Aorta (tissue), 5 donors: ENCODE measurements at regions not wholly inside any gene's neighbourhood (a gene's known extent, or its start where the extent isn't known, plus 50 kb on each side); places are given as distances from the start of the nearest gene placed in this dataset.

ENCODE experiments used
- ATAC-seq: fragments of 200-7000 bp; cut with Tn5 transposase; one replicate; pipeline ENCODE4 v1.9.1; 2022; ENCODE audit warnings: moderate library complexity; ENCODE audit not compliant: low FRiP score
- DNase-seq, 2 donors: peaks; one replicate each; pipeline ENCODE4 v3.0.0-alpha.2; 2020
- H3K27ac ChIP-seq, 2 donors: one replicate each; pipeline ENCODE4 v1.5.1; 2013; ENCODE audit warnings: low read length in 2 of 2, mild to moderate bottlenecking in 2 of 2, moderate library complexity in 2 of 2, control low read depth in 1 of 2, inconsistent platforms in 1 of 2, low read depth in 1 of 2
- H3K27me3 ChIP-seq, 2 donors: one replicate each; pipeline ENCODE4 v1.6.1; 2013; ENCODE audit warnings: control low read depth in 1 of 2, low read length in 1 of 2, mild to moderate bottlenecking in 1 of 2, moderate library complexity in 1 of 2; ENCODE audit not compliant: insufficient read depth in 2 of 2, control insufficient read depth in 1 of 2
- H3K36me3 ChIP-seq, 2 donors: one replicate each; pipeline ENCODE4 v1.6.1; 2013; ENCODE audit warnings: control low read depth in 1 of 2, low read length in 1 of 2, mild to moderate bottlenecking in 1 of 2; ENCODE audit not compliant: insufficient read depth in 2 of 2, control insufficient read depth in 1 of 2
- H3K4me1 ChIP-seq, 2 donors: one replicate each; pipeline ENCODE4 v1.6.1; 2013; ENCODE audit warnings: low read length in 2 of 2, control low read depth in 1 of 2, mild to moderate bottlenecking in 1 of 2, moderate library complexity in 1 of 2; ENCODE audit not compliant: insufficient read depth in 2 of 2, control insufficient read depth in 1 of 2
- H3K4me3 ChIP-seq, 2 donors: one replicate each; pipeline ENCODE4 v1.5.1; 2013; ENCODE audit warnings: low read length in 2 of 2, control low read depth in 1 of 2, mild to moderate bottlenecking in 1 of 2
- H3K9me3 ChIP-seq: one replicate; pipeline ENCODE4 v1.6.1; 2013; ENCODE audit warnings: mild to moderate bottlenecking, low read length; ENCODE audit not compliant: control insufficient read depth
- WGBS, 2 donors: extraction: QIAGEN DNeasy Blood & Tissue Kit; methylation state at CpG; one replicate each; pipeline ENCODE4 v1.1.7; 2013; 5-methylcytosine and 5-hydroxymethylcytosine counted together
- intact Hi-C, 2 donors: fragments of 100-400 bp; cut with DNase I; formaldehyde crosslinking; loops; one replicate each; pipeline versions ENCODE4 v1.14.2 to v1.15.0; 2022
- donor health status: healthy with polysubstance abuse.
- donor health status: Bipolar disorder and iron deficiency.
- donor health status: DM: no; HTN: no; CAD: no.
- donor health status: DM: no; HTN: no; CAD: no.
- donor health status: DM: yes; HTN: yes; CAD: no.

DNA sequence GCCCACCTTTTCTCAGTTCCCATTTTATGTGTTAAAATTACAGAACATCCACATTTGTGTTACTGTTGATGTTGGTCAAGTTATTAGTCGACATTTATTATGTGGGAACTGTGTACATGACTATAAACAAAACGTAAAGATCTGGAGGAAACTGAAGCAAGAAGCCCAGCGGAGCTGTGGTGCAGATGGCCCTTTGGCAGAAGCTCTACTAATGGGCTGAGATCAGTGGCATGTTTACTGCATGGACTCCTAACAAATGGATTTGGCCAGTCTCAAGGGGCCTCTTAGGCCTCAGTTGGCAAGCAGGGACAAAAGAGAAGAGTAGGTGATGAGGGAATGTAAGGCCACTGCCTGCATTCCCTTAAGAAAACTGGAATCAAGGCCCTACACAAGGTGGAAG, 282.1 kb upstream of the TCF21 start:
- DNase-seq (no peak), ATAC-seq (no peak)
- Histone ChIP-seq H3K27me3 (no peaks in the 10 kb centered on the region), H3K9me3 (no peaks in the 10 kb centered on the region), H3K27ac (no peak overlapping the region), H3K4me1 (no peaks in the 10 kb centered on the region), H3K4me3 (no peak overlapping the region), H3K36me3 (no peaks in the 10 kb centered on the region)
- intact Hi-C loops, result no loop called here
- 84 to 88% methylated on average over 3 of the region's 3 CpGs for WGBS, 2 donors

DNA sequence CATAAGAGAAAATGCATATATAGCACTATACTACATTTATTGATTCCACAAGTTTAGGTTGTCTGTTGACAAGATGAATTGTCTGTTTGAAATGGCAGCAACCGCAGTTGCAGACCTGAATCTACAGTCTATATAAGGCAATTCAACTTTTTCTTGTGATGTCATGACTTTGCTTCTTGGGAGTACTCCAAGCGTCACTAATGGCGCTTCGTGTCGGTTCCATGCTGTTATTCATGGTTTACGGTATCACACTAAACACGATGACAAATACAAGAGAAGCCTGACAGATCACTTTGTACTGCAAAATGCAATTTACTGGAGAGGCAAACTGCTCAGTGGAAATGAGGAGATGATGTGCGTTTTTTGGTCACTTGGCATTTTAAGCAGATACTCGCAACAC, 280.3 kb upstream of the TCF21 start:
- intact Hi-C loops, result no loop called here
- ATAC-seq (no peak), DNase-seq (no peak)
- Histone ChIP-seq H3K36me3 (no peaks in the 10 kb centered on the region), H3K9me3 (no peaks in the 10 kb centered on the region), H3K4me3 (no peak overlapping the region), H3K4me1 (no peaks in the 10 kb centered on the region), H3K27me3 (no peaks in the 10 kb centered on the region), H3K27ac (no peak overlapping the region)
- 80 to 86% methylated on average over 9 of the region's 9 CpGs for WGBS, 2 donors

GRCh38 chr6:133609415-133610226, 279.3 kb upstream of the TCF21 start:
- H3K9me3 ChIP-seq, result no peaks in the 10 kb centered on the region
- ATAC-seq (no peak), DNase-seq (no peak)
- no peaks in the 10 kb centered on the region for H3K4me1 ChIP-seq
- 80 to 88% methylated on average over 2 of the region's 2 CpGs for WGBS, 2 donors
- H3K27me3 ChIP-seq, result no peaks in the 10 kb centered on the region
- no peaks in the 10 kb centered on the region for H3K36me3 ChIP-seq
- intact Hi-C loops, result no loop called here
- H3K4me3 ChIP-seq, result no peak overlapping the region
- H3K27ac ChIP-seq, result no peak overlapping the region

DNA sequence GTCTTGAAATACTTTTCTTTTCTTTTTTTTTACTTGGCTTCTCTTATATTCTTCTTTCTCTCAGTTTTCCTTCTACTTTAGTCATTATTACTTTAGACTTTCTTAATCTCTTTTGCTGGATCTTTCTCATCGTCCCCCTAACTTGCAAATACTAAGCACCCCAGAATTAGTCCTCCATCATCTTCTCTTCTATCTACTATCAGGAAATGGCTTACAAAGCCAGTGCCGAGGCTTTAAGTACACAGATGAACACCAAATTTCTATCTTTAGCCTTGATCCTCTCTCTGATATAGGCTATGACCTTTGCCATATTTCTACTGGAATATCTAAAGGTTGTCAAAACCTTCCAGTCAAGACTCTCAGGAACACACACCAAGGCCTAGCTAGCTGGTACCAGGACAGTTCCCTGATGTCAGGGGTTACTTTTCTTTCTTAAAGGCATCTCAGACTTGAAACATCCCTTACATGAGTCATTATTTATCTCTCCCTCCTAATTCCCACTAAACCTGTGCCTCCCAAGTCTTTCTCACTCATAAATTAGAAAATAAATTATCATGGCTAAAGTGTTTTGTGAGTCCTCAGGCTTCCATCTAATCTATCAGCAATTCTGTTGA, 278.6 kb upstream of the TCF21 start:
- H3K27ac ChIP-seq, result no peak overlapping the region
- no peaks in the 10 kb centered on the region for H3K4me1 ChIP-seq
- no peaks in the 10 kb centered on the region for H3K36me3 ChIP-seq
- 80 to 88% methylated on average over 2 of the region's 2 CpGs for WGBS, 2 donors
- ATAC-seq, result no peak
- no peaks in the 10 kb centered on the region for H3K27me3 ChIP-seq
- intact Hi-C loops, result no loop called here
- H3K4me3 ChIP-seq, result no peak overlapping the region
- H3K9me3 ChIP-seq, result no peaks in the 10 kb centered on the region
- DNase-seq, result no peak

DNA sequence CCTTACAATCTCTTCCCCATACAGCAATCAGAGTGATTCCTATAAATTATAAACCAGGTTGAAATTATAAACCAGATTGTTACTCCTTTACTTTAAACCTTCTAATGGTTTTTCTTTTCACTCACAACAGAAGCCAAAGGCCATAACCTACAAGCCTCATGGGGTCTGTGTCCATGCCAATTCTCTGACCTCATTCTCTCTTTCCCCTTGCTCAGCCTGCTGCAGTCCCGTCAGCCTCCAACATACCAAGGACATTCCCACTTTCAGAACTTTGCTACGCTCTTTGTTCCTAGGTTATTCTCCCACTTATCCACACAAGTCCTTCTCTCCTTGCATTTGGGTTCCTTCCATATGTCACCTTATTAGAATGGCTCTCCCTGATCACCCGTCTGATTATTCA, 277.9 kb upstream of the TCF21 start:
- Histone ChIP-seq H3K27me3 (no peaks in the 10 kb centered on the region), H3K36me3 (no peaks in the 10 kb centered on the region), H3K27ac (no peak overlapping the region), H3K4me3 (no peak overlapping the region), H3K9me3 (no peaks in the 10 kb centered on the region), H3K4me1 (no peaks in the 10 kb centered on the region)
- no peak for DNase-seq
- no peak for ATAC-seq
- intact Hi-C loops, result no loop called here
- 85 to 89% methylated on average over 3 of the region's 3 CpGs for WGBS, 2 donors

DNA sequence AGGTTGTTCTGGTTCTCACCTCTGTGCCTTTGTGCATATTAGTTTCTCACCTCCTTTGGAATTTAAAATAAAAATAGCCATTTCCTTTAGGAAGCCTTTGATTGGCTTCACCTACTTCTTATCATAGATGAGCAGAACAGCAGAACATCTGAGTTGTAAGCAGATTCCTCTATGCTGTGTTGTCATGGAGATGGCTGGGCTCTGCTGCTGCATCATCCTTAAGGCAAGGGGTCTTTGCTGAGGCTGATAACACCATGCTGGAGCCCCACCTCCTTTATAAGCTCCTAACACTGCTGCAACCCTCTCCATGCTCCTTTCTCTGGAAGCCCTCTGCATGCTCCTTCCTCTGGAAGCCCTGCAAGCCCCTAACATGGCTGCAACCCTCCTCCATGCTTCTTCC, 276.5 kb upstream of the TCF21 start:
- Histone ChIP-seq H3K4me1 (no peaks in the 10 kb centered on the region), H3K27ac (no peak overlapping the region), H3K36me3 (no peaks in the 10 kb centered on the region), H3K4me3 (no peak overlapping the region), H3K9me3 (no peaks in the 10 kb centered on the region), H3K27me3 (no peaks in the 10 kb centered on the region)
- intact Hi-C loops, result no loop called here
- no peak for DNase-seq
- ATAC-seq, result no peak

DNA sequence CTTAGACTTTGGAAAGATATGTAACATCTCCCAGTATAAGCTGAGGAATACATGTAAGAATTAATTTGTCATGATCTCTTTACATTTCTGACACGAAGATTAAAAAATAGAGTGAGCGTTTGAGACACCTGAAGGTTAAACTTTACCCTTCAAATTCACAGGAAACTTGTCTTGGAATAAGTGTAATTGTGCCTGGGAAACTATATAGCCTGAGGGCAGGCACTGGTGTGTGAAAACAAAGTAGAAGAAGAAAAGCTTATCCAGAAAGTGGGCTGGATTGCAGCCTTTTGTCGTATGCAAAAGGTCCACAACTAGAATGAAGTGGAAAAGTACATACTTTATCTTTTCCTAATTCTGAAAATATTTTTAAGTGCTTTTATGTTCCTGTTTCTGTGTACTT, 275.7 kb upstream of the TCF21 start:
- ATAC-seq (no peak), DNase-seq (no peak)
- intact Hi-C loops, result no loop called here
- 68 to 74% methylated on average over 3 of the region's 3 CpGs for WGBS, 2 donors
- Histone ChIP-seq H3K9me3 (no peaks in the 10 kb centered on the region), H3K27me3 (no peaks in the 10 kb centered on the region), H3K4me1 (no peaks in the 10 kb centered on the region), H3K4me3 (no peak overlapping the region), H3K27ac (no peak overlapping the region), H3K36me3 (no peaks in the 10 kb centered on the region)

- no peak overlapping the region for H3K4me3 ChIP-seq
- no peaks in the 10 kb centered on the region for H3K27me3 ChIP-seq
- DNase-seq (no peak), ATAC-seq (no peak)
- H3K36me3 ChIP-seq, result no peaks in the 10 kb centered on the region
- peaks cover 0 to 3% of the 10 kb centered on the region in 2 donors for H3K4me1 ChIP-seq
- H3K27ac ChIP-seq, result no peak overlapping the region
- H3K9me3 ChIP-seq, result no peaks in the 10 kb centered on the region
- intact Hi-C loops, result no loop called here
Observed at GRCh38 chr6:133621751-133622150, 267.2 kb upstream of the TCF21 start.

- no peak for ATAC-seq
Observed at GRCh38 chr6:133623065-133623464, 265.8 kb upstream of the TCF21 start.

More at GRCh38 chr6:133623065-133623464, 265.8 kb upstream of the TCF21 start:
- peaks cover 0 to 3% of the 10 kb centered on the region in 2 donors for H3K4me1 ChIP-seq
- peak overlapping the region in 1 of 2 donors; percentile 26 for H3K4me3 ChIP-seq
- WGBS, 2 donors, result 0 to 2% methylated on average over 1 of the region's 1 CpG
- H3K36me3 ChIP-seq, result no peaks in the 10 kb centered on the region
- no peaks in the 10 kb centered on the region for H3K27me3 ChIP-seq
- no peak for DNase-seq
- H3K9me3 ChIP-seq, result no peaks in the 10 kb centered on the region
- no peak overlapping the region for H3K27ac ChIP-seq
- intact Hi-C loops, result no loop called here
